ENCODE measurements at regions not wholly inside any gene's neighbourhood (a gene's known extent, or its start where the extent isn't known, plus 50 kb on each side); places are given as distances from the start of the nearest gene placed in this dataset.

DNA sequence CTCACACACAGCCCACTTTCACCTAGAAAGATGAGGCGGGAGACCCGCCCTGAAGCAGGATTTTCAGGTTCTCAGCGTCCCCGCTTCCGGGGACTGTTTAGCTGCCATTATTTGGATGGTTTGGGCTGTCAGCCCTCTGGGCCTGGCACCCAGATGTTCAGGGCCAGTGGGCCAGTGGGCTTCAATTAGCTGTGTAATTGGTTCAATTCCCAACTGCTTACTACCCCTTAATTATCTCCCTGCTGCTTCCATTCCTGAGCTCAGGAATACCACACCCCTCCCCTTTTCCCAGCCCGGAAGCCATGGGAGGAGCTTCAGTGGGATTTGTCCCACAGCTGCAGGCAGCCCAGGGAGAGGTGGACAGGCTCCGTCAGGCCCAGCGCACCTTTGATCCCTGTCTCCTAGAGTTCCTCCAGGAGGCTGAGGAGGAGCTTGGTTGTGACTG is 114.1 kb upstream of the MYCN start (continued):
- TF ChIP-seq, protein P1, sequence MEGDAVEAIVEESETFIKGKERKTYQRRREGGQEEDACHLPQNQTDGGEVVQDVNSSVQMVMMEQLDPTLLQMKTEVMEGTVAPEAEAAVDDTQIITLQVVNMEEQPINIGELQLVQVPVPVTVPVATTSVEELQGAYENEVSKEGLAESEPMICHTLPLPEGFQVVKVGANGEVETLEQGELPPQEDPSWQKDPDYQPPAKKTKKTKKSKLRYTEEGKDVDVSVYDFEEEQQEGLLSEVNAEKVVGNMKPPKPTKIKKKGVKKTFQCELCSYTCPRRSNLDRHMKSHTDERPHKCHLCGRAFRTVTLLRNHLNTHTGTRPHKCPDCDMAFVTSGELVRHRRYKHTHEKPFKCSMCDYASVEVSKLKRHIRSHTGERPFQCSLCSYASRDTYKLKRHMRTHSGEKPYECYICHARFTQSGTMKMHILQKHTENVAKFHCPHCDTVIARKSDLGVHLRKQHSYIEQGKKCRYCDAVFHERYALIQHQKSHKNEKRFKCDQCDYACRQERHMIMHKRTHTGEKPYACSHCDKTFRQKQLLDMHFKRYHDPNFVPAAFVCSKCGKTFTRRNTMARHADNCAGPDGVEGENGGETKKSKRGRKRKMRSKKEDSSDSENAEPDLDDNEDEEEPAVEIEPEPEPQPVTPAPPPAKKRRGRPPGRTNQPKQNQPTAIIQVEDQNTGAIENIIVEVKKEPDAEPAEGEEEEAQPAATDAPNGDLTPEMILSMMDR (IDR thresholded peaks at IDR 0.05; ENCODE audit: control extremely low read depth in 1 of 3, insufficient read depth in 1 of 3, low read depth in 1 of 3, low read length in 3 of 3), result no peak
